ENCODE measurements at regions not wholly inside any gene's neighbourhood (a gene's known extent, or its start where the extent isn't known, plus 50 kb on each side); places are given as distances from the start of the nearest gene placed in this dataset.

DNA sequence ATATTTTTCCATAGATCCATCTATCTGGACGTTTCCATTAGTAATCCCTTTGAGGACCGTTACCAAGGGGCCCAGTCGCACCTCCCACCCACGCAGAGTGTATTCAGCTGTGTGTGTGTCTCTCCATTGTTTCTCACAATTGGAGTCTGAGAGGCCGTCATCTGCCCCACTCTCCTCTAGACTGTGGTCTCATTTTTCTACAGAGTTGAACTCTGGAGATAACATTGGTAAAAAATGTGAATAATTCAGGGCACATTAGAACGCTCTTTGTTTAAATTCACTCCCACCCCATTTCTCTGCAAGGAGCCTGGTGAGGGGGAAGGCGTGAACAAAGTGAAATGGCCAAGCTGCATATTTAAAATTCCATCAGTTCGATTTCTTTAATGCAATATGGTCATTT is 333.1 kb upstream of the MAF start:
- Histone ChIP-seq H3K79me2 (ENCODE audit: control insufficient read depth, insufficient read depth, low read length) (no peaks in the 10 kb centered on the region), H3K4me3 (replicated peaks in 1 of 3; ENCODE audit: insufficient read depth in 1 of 3, low read depth in 1 of 3, low read length in 3 of 3) (no peak overlapping the region), H3K27me3 (ENCODE audit: control insufficient read depth in 2 of 2, insufficient read depth in 2 of 2, low read length in 2 of 2) (no peaks in the 10 kb centered on the region), H3K27ac (ENCODE audit: insufficient read depth, low read depth, low read length) (no peak overlapping the region), H3K9me3 (replicated peaks; ENCODE audit: control insufficient read depth, insufficient read depth, low read length) (peaks cover 2% of the 10 kb centered on the region), H3K4me1 (ENCODE audit: control insufficient read depth, extremely low read depth, insufficient read depth, low read length) (no peaks in the 10 kb centered on the region), H4K20me1 (replicated peaks; ENCODE audit: control insufficient read depth, extremely low read depth, insufficient read depth, low read length) (no peaks in the 10 kb centered on the region), H3K4me2 (ENCODE audit: insufficient read depth, low read length) (no peak overlapping the region), H2AFZ (ENCODE audit: low read depth, low read length) (no peak overlapping the region), H3K9ac (replicated peaks; ENCODE audit: extremely low read depth, insufficient read depth, low read length) (no peak overlapping the region), H3K9me1 (replicated peaks; ENCODE audit: control insufficient read depth, extremely low read depth, insufficient read depth, low read length) (no peaks in the 10 kb centered on the region), H3K36me3 (ENCODE audit: control insufficient read depth in 2 of 2, extremely low read depth in 1 of 2, insufficient read depth in 2 of 2, low read length in 2 of 2) (no peaks in the 10 kb centered on the region)
- FAIRE-seq (no peak), DNase-seq (ENCODE audit: low read depth, low spot score) (no peak)
- POLR2A ChIA-PET: no interaction called here
- dilution Hi-C loops (cut with MboI; ENCODE audit: extremely low pct_ligation_motif_present, low sequenced_read_pairs) (no loop called here), intact Hi-C loops (cut with micrococcal nuclease) (no loop called here)
- TF ChIP-seq GATA2 (IDR thresholded peaks at IDR 0.05; ENCODE audit: insufficient read depth, insufficient read length, low read depth, low read length) (no peak), EZH2 (IDR thresholded peaks at IDR 0.05; ENCODE audit: borderline replicate concordance, low read depth, low read length, severe bottlenecking) (no peak), POLR2A (IDR thresholded peaks at IDR 0.05; ENCODE audit: low read depth, low read length) (no peak), FOS (IDR thresholded peaks at IDR 0.05; ENCODE audit: borderline replicate concordance, insufficient read depth, low read length) (no peak), JUN (IDR thresholded peaks at IDR 0.05; ENCODE audit: borderline replicate concordance, insufficient read depth, insufficient read length, low read depth) (no peak), POLR2AphosphoS5 (IDR thresholded peaks at IDR 0.05; ENCODE audit: insufficient read depth, low read depth, low read length) (no peak)
- TF ChIP-seq, protein P1, sequence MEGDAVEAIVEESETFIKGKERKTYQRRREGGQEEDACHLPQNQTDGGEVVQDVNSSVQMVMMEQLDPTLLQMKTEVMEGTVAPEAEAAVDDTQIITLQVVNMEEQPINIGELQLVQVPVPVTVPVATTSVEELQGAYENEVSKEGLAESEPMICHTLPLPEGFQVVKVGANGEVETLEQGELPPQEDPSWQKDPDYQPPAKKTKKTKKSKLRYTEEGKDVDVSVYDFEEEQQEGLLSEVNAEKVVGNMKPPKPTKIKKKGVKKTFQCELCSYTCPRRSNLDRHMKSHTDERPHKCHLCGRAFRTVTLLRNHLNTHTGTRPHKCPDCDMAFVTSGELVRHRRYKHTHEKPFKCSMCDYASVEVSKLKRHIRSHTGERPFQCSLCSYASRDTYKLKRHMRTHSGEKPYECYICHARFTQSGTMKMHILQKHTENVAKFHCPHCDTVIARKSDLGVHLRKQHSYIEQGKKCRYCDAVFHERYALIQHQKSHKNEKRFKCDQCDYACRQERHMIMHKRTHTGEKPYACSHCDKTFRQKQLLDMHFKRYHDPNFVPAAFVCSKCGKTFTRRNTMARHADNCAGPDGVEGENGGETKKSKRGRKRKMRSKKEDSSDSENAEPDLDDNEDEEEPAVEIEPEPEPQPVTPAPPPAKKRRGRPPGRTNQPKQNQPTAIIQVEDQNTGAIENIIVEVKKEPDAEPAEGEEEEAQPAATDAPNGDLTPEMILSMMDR (IDR thresholded peaks at IDR 0.05; ENCODE audit: extremely low read depth in 1 of 2, insufficient read depth in 1 of 2, low read depth in 1 of 2, low read length in 2 of 2): no peak
- CTCF ChIA-PET: no interaction called here
- no TSS peak for BruUV-seq (replicated peaks)

DNA sequence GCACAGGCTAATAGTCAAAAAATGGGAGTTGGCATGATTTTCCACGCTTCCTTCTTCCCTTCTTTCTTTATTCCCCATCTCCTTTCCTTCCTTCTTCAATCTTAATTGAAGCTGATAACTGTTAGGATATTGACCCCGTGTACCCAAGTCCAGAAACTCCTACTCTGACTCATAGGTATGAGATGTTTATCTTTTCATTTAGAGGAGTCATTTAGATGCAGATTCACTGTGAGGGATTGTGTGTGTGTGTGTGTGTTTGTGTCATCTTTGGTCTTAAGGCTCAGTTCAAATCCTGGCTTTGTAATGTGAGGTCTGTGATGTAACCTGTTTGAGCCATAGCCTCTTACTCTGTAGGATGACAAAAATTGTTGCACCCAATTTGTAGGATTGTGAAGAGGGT is 332.0 kb upstream of the MAF start:
- TF ChIP-seq MYC (IDR thresholded peaks at IDR 0.05; ENCODE audit: low read depth, low read length) (no peak), GATA2 (IDR thresholded peaks at IDR 0.05; ENCODE audit: insufficient read depth, insufficient read length, low read depth, low read length) (no peak), POLR2AphosphoS5 (IDR thresholded peaks at IDR 0.05; ENCODE audit: insufficient read depth, low read depth, low read length) (no peak), FOS (IDR thresholded peaks at IDR 0.05; ENCODE audit: borderline replicate concordance, insufficient read depth, low read length) (no peak), POLR2A (IDR thresholded peaks at IDR 0.05; ENCODE audit: low read depth, low read length) (no peak), EZH2 (IDR thresholded peaks at IDR 0.05; ENCODE audit: borderline replicate concordance, low read depth, low read length, severe bottlenecking) (no peak), JUN (IDR thresholded peaks at IDR 0.05; ENCODE audit: borderline replicate concordance, insufficient read depth, insufficient read length, low read depth) (no peak)
- TF ChIP-seq, protein P2, sequence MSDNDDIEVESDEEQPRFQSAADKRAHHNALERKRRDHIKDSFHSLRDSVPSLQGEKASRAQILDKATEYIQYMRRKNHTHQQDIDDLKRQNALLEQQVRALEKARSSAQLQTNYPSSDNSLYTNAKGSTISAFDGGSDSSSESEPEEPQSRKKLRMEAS (IDR thresholded peaks at IDR 0.05; ENCODE audit: insufficient read depth, insufficient read length): no peak
- TF ChIP-seq, protein P1 (IDR thresholded peaks at IDR 0.05; ENCODE audit: extremely low read depth in 1 of 2, insufficient read depth in 1 of 2, low read depth in 1 of 2, low read length in 2 of 2): no peak
- no TSS peak for BruUV-seq (replicated peaks)
- Histone ChIP-seq H3K4me3 (replicated peaks in 1 of 3; ENCODE audit: insufficient read depth in 1 of 3, low read depth in 1 of 3, low read length in 3 of 3) (no peak overlapping the region), H2AFZ (ENCODE audit: low read depth, low read length) (no peak overlapping the region), H3K9me3 (replicated peaks; ENCODE audit: control insufficient read depth, insufficient read depth, low read length) (peaks cover 2% of the 10 kb centered on the region), H3K27me3 (ENCODE audit: control insufficient read depth in 2 of 2, insufficient read depth in 2 of 2, low read length in 2 of 2) (no peaks in the 10 kb centered on the region), H3K4me1 (ENCODE audit: control insufficient read depth, extremely low read depth, insufficient read depth, low read length) (no peaks in the 10 kb centered on the region), H3K9me1 (replicated peaks; ENCODE audit: control insufficient read depth, extremely low read depth, insufficient read depth, low read length) (no peaks in the 10 kb centered on the region), H3K9ac (replicated peaks; ENCODE audit: extremely low read depth, insufficient read depth, low read length) (no peak overlapping the region), H3K27ac (ENCODE audit: insufficient read depth, low read depth, low read length) (no peak overlapping the region), H3K4me2 (ENCODE audit: insufficient read depth, low read length) (no peak overlapping the region), H3K36me3 (ENCODE audit: control insufficient read depth in 2 of 2, extremely low read depth in 1 of 2, insufficient read depth in 2 of 2, low read length in 2 of 2) (no peaks in the 10 kb centered on the region), H3K79me2 (ENCODE audit: control insufficient read depth, insufficient read depth, low read length) (no peaks in the 10 kb centered on the region), H4K20me1 (replicated peaks; ENCODE audit: control insufficient read depth, extremely low read depth, insufficient read depth, low read length) (no peaks in the 10 kb centered on the region)
- ChIA-PET CTCF (no interaction called here), POLR2A (no interaction called here)
- DNase-seq (ENCODE audit: low read depth, low spot score): no peak
- intact Hi-C loops (cut with micrococcal nuclease) (no loop called here), dilution Hi-C loops (cut with MboI; ENCODE audit: extremely low pct_ligation_motif_present, low sequenced_read_pairs) (no loop called here)
- FAIRE-seq: no peak

All from endothelial cell of umbilical vein (primary cell).